HepG2 (cell line): ENCODE measurements at regions not wholly inside any gene's neighbourhood (a gene's known extent, or its start where the extent isn't known, plus 50 kb on each side); places are given as distances from the start of the nearest gene placed in this dataset.

Experiments used
- ATAC-seq: fragments of 200-7000 bp; cut with Tn5 transposase; 3 replicates; pipeline ENCODE4 v1.9.1; 2020; ENCODE audit warnings: mild to moderate bottlenecking, moderate library complexity
- BruUV-seq: library from RNA; stranded (reverse); fragments of 400-500 nt; replicated peaks from 2 replicates; lab custom pipeline; 2021; lab: Mats Ljungman, UMichigan
- CTCF ChIA-PET: fragments of 300-600 bp; formaldehyde crosslinking; extraction: SDS; loops from one replicate; lab custom pipeline; 2021; ENCODE audit warnings: low total read pairs, inconsistent platforms, low intra/inter-chr PET ratio; lab: Yijun Ruan, JAX
- POLR2A ChIA-PET: fragments of 350-600 bp; sonication (Branson Sonifier 250); formaldehyde crosslinking; loops from one replicate; lab custom pipeline; 2020; ENCODE audit warnings: antibody characterized with exemption, inconsistent platforms; lab: Yijun Ruan, JAX
- DNase-seq: peaks from one replicate; pipeline ENCODE4 v3.0.0-alpha.2; 2015; ENCODE audit warnings: low spot score
- FAIRE-seq: peaks from 3 replicates; lab custom pipeline; 2011; peaks lifted over from hg19 to GRCh38; lab: Jason Lieb, UNC
- H2AFZ ChIP-seq: one replicate; pipeline ENCODE4 v1.6.1; 2011; ENCODE audit warnings: low read length, inconsistent platforms
- H3K27ac ChIP-seq: fragments of 300-600 bp; 3 replicates; pipeline ENCODE4 v1.8.0; 2011; ENCODE audit warnings: mixed run types, mild to moderate bottlenecking, mixed read lengths, low read length, inconsistent platforms; ENCODE audit not compliant: insufficient read depth; ENCODE audit errors: extremely low read length
- H3K27me3 ChIP-seq, 2 experiments: fragments of 200-600 bp in 1 of 2; 2 replicates in 1 of 2; 3 replicates in 1 of 2; pipeline versions ENCODE4 v1.6.0 to v1.8.0; 2011; ENCODE audit warnings: low read length in 2 of 2, mild to moderate bottlenecking in 2 of 2, moderate library complexity in 2 of 2, inconsistent platforms in 1 of 2; ENCODE audit not compliant: insufficient read depth in 2 of 2, control insufficient read depth in 1 of 2
- H3K36me3 ChIP-seq, 2 experiments: fragments of 200-600 bp in 1 of 2; replicated peaks in 1 of 2; 2 replicates in 1 of 2; 3 replicates in 1 of 2; pipeline versions ENCODE4 v1.5.1 to v1.8.0; 2011; ENCODE audit warnings: low read length in 2 of 2, inconsistent platforms in 1 of 2; ENCODE audit not compliant: insufficient read depth in 2 of 2, control insufficient read depth in 1 of 2
- H3K4me1 ChIP-seq: 2 replicates; pipeline ENCODE4 v1.5.1; 2012; ENCODE audit warnings: low read length, inconsistent platforms; ENCODE audit not compliant: insufficient read depth
- H3K4me2 ChIP-seq: 2 replicates; pipeline ENCODE4 v1.6.0; 2011; ENCODE audit warnings: low read depth, low read length, inconsistent platforms
- H3K4me3 ChIP-seq, 3 experiments: fragments of 200-600 bp in 1 of 3; sonication (generic), shearing (Covaris generic) in 1 of 3; replicated peaks in 1 of 3; 2 replicates each; pipeline ENCODE4 v1.5.1; 2011 to 2016; ENCODE audit warnings: low read length in 3 of 3, inconsistent platforms in 2 of 3, low read depth in 2 of 3, mild to moderate bottlenecking in 2 of 3, control low read depth in 1 of 3, mixed read lengths in 1 of 3; ENCODE audit not compliant: insufficient read depth in 1 of 3
- H3K79me2 ChIP-seq: one replicate; pipeline ENCODE4 v1.6.1; 2011; ENCODE audit warnings: low read length, inconsistent platforms; ENCODE audit not compliant: insufficient read depth
- H3K9ac ChIP-seq: 2 replicates; pipeline ENCODE4 v1.6.0; 2011; ENCODE audit warnings: mild to moderate bottlenecking, low read depth, low read length, inconsistent platforms; ENCODE audit not compliant: insufficient read depth
- H3K9me3 ChIP-seq: 2 replicates; pipeline ENCODE4 v1.5.1; 2012; ENCODE audit warnings: mild to moderate bottlenecking, low read length
- H4K20me1 ChIP-seq: 2 replicates; pipeline ENCODE4 v1.6.0; 2011; ENCODE audit warnings: inconsistent platforms, mild to moderate bottlenecking, low read length, moderate library complexity; ENCODE audit not compliant: insufficient read depth
- CENPX ChIP-seq: sonication (generic); formaldehyde crosslinking; IDR thresholded peaks from 2 replicates; pipeline ENCODE4 v1.9.0; 2021; ENCODE audit warnings: mild to moderate bottlenecking, missing genetic modification reagents, moderate library complexity
- CREB1 ChIP-seq, 2 experiments: fragments of 450-650 bp in 1 of 2; IDR thresholded peaks; 2 replicates each; pipeline ENCODE4 v1.6.1; 2016 to 2017; ENCODE audit warnings: control low read depth in 1 of 2, mild to moderate bottlenecking in 1 of 2, missing compliant biosample characterization in 1 of 2, missing genetic modification characterization in 1 of 2
- HOXA9 ChIP-seq: sonication (generic); formaldehyde crosslinking; IDR thresholded peaks from 2 replicates; pipeline ENCODE4 v1.8.1; 2022; ENCODE audit warnings: missing genetic modification reagents, mild to moderate bottlenecking, moderate library complexity, borderline replicate concordance
- KAT7 ChIP-seq: IDR thresholded peaks from 2 replicates; pipeline ENCODE4 v1.6.1; 2018; ENCODE audit warnings: borderline replicate concordance, missing compliant biosample characterization
- POLR2G ChIP-seq: fragments of 200-400 bp; formaldehyde crosslinking; IDR thresholded peaks from 2 replicates; pipeline ENCODE4 v1.6.1; 2018; ENCODE audit warnings: mild to moderate bottlenecking, low read depth, low read length, moderate library complexity
- PTBP1 ChIP-seq: fragments of 200-400 bp; formaldehyde crosslinking; IDR thresholded peaks from 2 replicates; pipeline ENCODE4 v1.6.1; 2018; ENCODE audit warnings: low read length, low read depth; ENCODE audit not compliant: poor library complexity, severe bottlenecking
- ZBED4 ChIP-seq: sonication (generic); formaldehyde crosslinking; IDR thresholded peaks from 2 replicates; pipeline ENCODE4 v1.4.0; 2020; ENCODE audit warnings: missing genetic modification reagents, borderline replicate concordance
- ZNF180 ChIP-seq: sonication (generic); formaldehyde crosslinking; IDR thresholded peaks from 2 replicates; pipeline ENCODE4 v1.4.0; 2020; ENCODE audit warnings: low read depth, missing genetic modification reagents, borderline replicate concordance
- ZNF780A ChIP-seq: sonication (generic); formaldehyde crosslinking; IDR thresholded peaks from 2 replicates; pipeline ENCODE4 v1.8.0; 2022; ENCODE audit warnings: mild to moderate bottlenecking, missing genetic modification reagents, moderate library complexity
- WGBS: methylation state at CpG from one replicate; pipeline ENCODE4 v1.1.6; 2017; ENCODE audit warnings: low lambda C conversion rate; 5-methylcytosine and 5-hydroxymethylcytosine counted together
- in situ Hi-C: cut with HindIII; loops from 2 replicates; pipeline ENCODE4 v1.10.0; 2017; ENCODE audit warnings: low pct_unique_long_range_greater_than_20kb; ENCODE audit not compliant: extremely low pct_ligation_motif_present
- intact Hi-C: fragments of 100-400 bp; cut with micrococcal nuclease; formaldehyde crosslinking; loops from one replicate; pipeline ENCODE4 v1.10.0; 2022; ENCODE audit not compliant: unreplicated experiment
- TF ChIP-seq, protein P1 (sequence below): sonication (generic); formaldehyde crosslinking; IDR thresholded peaks from 2 replicates; pipeline ENCODE4 v1.5.0; 2020; ENCODE audit warnings: missing genetic modification reagents

- TF ChIP-seq HOXA9 (CRISPR knock-in tag), result no peak
- no peak for TF ChIP-seq ZNF180
- TF ChIP-seq POLR2G, result no peak
- TF ChIP-seq KAT7 (CRISPR knock-in tag), result no peak
- no peak for TF ChIP-seq CENPX (CRISPR knock-in tag)
- no peak for TF ChIP-seq PTBP1
Measured at GRCh38 chr10:45150997-45151396, 150.3 kb downstream of the ZNF22 start (continued).

DNA sequence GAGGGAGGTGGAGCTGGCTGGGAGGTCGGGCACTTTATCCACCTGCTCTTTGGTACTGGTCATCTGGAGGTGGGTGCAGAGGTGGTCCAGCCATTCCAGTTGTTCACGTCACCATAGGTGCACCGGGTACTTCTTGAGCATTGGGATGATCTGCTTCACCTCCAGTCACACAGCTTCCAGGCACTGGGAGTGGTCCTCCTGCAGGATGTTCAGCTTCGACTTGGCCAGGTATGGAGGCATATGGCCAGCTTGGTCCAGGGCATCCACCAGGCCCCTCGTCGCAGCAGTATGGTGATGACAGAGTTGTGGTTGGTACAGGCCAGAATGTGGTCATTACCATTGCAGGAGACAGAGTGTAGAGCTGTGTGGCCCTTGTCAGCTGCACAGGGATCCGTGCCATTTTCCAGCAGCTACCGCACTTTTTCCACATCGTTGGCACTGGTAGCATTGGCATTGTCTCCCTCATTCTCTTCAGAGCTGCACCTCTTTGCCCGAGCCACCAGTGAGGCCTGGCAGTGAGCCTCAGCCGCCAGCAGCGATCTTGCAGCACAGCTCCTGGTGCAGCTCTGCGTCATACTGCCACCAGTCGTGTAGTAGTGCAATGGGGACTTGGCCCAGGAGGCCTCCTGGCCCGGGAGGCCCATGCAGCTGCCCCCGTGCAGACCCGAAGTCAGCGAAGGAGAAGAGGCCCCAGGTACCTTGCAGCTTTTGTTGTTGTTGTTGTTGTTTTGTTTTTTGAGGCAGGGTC lies 150.9 kb downstream of the ZNF22 start:
- TF ChIP-seq CREB1 (IDR thresholded peaks at IDR 0.05), result peak; percentile 14; the same call in 1 of the 2 replicates
- no peak for TF ChIP-seq CREB1 (CRISPR knock-in tag; IDR thresholded peaks at IDR 0.05)
- TF ChIP-seq ZNF780A (CRISPR knock-in tag), result no peak
- TF ChIP-seq, protein P1, sequence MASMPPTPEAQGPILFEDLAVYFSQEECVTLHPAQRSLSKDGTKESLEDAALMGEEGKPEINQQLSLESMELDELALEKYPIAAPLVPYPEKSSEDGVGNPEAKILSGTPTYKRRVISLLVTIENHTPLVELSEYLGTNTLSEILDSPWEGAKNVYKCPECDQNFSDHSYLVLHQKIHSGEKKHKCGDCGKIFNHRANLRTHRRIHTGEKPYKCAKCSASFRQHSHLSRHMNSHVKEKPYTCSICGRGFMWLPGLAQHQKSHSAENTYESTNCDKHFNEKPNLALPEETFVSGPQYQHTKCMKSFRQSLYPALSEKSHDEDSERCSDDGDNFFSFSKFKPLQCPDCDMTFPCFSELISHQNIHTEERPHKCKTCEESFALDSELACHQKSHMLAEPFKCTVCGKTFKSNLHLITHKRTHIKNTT (CRISPR knock-in tag), result no peak
- TF ChIP-seq ZBED4 (CRISPR knock-in tag), result no peak
- peaks cover 7 to 10% of the 10 kb centered on the region in 2 experiments; a peak in 2 of 5 replicates for H3K27me3 ChIP-seq
- in situ Hi-C loops (no loop called here), intact Hi-C loops (no loop called here)
- whole genome bisulfite sequencing, result 38% methylated on average over 9 of the region's 18 CpGs
- ChIA-PET CTCF (no interaction called here), POLR2A (no interaction called here)
- H3K4me3 ChIP-seq, result no peak overlapping the region
- no peaks in the 10 kb centered on the region for H3K79me2 ChIP-seq
- no peaks in the 10 kb centered on the region for H4K20me1 ChIP-seq
- H3K9me3 ChIP-seq, result no peaks in the 10 kb centered on the region
- H3K9ac ChIP-seq, result no peak overlapping the region
- DNase-seq (no peak), FAIRE-seq (no peak), ATAC-seq (peak; percentile 58)
- no peak overlapping the region for H3K27ac ChIP-seq
- H3K4me2 ChIP-seq, result no peak overlapping the region
- H3K4me1 ChIP-seq, result no peaks in the 10 kb centered on the region
- no peaks in the 10 kb centered on the region for H3K36me3 ChIP-seq
- BruUV-seq, result no TSS peak
- no peak overlapping the region for H2AFZ ChIP-seq
